ENCODE measurements at regions not wholly inside any gene's neighbourhood (a gene's known extent, or its start where the extent isn't known, plus 50 kb on each side); places are given as distances from the start of the nearest gene placed in this dataset.
"Not testable (repeated sequence)": the region's sequence is repeated elsewhere in the genome, so short reads cannot be mapped to it uniquely, and the experiment has no call there.

- no peak for DNase-seq
These were observed 242.8 kb downstream of the CCSER2 start for GRCh38 chr10:84571146-84571545.

DNA sequence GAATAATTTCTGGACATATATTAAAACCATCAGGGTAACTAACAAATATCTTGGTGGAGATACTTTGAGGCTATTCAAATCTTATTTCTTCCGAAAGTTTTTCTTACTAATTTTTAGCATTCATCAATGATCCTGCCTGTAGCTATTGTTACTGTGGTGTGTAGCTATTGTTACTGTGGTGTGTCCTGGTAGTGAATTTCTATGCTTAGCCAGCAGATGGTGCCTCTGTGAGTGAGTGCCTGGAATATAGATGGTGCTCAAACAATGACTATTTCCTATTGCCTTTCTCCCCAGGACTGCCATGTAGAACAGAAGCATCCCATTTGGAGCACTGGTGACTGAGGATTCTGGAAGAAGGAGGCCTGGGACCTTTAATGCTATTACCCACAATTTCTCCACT is 245.7 kb downstream of the CCSER2 start:
- no peak for DNase-seq

GRCh38 chr10:84581976-84582375 is 253.6 kb downstream of the CCSER2 start:
- DNase-seq: no peak

GRCh38 chr10:84583501-84583900 is 255.1 kb downstream of the CCSER2 start:
- DNase-seq: no peak

GRCh38 chr10:84587789-84588188 is 259.4 kb downstream of the CCSER2 start:
- no peak for DNase-seq

- DNase-seq: no peak
These were observed 260.0 kb downstream of the CCSER2 start for GRCh38 chr10:84588426-84588825.

- no peak for DNase-seq
These were observed 260.6 kb downstream of the CCSER2 start for GRCh38 chr10:84588971-84589370.

GRCh38 chr10:84589526-84590205 is 261.3 kb downstream of the CCSER2 start:
- no peak for DNase-seq

- DNase-seq: no peak
These were observed 262.2 kb downstream of the CCSER2 start for GRCh38 chr10:84590327-84591193.

GRCh38 chr10:84593506-84593905 is 265.1 kb downstream of the CCSER2 start:
- DNase-seq: no peak

GRCh38 chr10:84596585-84596984 is 268.2 kb downstream of the CCSER2 start:
- no peak for DNase-seq

- no peak for DNase-seq
These were observed 270.9 kb downstream of the CCSER2 start for GRCh38 chr10:84599254-84599653.

DNA sequence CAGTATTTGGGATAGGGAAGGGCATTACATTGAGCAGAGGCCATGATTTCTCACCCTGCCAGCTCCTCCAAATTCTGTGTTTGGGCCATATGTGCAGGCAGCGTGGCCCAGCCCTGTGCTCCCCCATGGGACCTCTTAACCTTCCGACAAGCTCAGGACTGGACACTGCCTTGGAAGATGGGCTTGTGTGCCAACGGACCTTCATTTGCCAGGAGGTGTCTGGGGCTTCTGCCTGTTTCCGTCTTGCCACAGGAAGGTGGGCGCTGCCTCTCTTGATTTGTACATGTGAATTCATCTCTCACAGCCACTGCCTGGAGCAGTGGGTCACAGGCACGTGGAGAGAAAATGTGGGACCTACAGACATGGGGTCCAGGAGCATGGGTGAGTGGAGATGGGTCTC is 272.6 kb downstream of the CCSER2 start:
- no peak for DNase-seq

DNA sequence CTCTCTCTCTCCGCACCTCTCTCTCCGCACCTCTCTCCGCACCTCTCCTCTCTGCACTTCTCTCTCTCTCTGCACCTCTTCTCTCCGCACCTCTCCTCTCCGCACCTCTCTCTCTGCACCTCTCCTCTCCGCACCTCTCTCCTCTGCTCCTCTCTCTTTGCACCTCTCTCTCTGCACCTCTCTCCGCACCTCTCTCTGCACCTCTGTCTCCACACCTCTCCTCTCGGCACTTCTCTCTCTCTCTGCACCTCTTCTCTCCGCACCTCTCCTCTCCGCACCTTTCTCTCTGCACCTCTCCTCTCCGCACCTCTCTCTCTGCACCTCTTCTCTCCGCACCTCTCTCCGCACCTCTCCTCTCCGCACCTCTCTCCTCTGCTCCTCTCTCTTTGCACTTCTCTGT is 274.2 kb downstream of the CCSER2 start:
- DNase-seq: not testable (repeated sequence)

DNA sequence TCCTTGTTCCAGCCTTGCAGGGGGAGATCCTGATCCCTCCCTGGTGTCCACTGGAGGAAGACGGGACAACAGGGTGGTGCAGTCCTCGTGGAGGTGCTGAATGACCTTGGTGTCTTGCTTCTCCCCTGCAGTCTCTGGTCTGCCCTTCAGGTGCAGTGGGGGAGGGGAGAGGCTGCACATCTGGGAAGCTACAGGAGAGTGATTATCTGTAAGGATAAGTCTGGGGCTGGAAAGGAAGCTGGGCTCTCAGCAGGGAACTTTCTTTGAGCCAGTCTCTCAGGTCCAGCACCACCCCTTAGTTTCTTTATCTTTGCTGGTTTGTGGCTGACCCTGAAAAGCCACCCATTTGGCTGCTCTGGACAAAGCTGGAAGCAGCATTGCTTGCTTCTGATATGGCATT is 275.6 kb downstream of the CCSER2 start:
- DNase-seq: no peak

- DNase-seq: no peak
These were observed 277.4 kb downstream of the CCSER2 start for GRCh38 chr10:84605802-84606201.

DNA sequence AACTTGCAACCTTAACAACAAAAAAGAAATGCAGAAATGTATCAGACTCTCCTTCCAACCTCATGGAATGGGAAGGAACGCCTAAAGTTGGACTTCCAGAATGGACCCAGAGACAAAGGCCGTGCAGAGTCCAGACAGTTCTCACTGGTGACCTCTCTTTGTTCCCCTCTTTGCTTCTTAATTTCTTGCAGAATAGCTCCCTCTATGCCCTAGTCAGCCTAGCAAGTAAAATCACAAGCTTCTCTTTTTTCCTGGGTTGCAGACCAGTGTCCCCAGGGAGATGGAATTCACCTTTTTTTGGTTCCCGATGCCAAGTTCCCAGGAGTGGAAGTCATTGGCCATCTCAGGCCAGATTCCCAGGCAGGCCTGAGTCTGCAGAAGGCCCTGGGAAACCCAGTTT is 278.0 kb downstream of the CCSER2 start:
- DNase-seq: no peak

DNA sequence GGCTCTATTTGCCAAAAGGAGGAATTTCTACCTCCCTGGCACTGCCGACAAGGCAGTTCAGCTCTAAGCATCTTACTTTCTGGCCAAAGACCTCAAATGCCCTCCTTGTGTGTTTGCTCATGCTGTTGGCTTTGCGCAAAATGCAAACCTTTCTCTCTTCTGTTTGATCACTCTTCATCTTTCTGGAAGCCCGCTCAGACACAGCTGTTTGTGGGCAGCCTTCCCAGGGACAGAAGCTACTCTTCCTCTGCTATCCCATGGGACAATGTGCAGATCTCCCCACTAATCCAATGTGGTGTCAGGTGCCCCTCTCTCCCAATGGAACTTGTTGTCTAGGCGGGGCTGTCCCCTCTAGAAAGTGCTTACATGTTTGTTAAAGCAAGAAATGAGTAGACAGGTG is 278.7 kb downstream of the CCSER2 start:
- no peak for DNase-seq

DNA sequence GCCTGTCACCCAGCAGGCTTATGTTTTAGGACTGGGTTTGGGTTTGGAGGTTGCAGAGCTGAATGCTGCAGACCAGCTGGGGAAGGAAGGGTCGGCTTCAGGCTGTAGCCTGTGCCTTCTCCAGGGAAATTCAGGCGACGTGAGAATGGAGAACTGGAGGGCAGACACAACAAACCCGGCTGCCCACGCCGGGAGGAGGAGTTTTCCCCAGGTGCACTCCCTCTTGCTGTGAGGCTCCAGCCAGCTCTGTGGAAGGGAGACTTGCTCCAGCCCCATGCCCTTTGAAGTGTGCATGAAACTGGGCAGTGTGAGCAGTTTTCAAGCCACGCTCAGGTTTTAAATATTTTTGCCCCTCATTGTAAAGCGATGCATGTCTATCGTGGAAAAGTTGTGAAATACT is 279.1 kb downstream of the CCSER2 start:
- DNase-seq: no peak

GRCh38 chr10:84608126-84608525 is 279.7 kb downstream of the CCSER2 start:
- no peak for DNase-seq

- peak in 32 of 58 donors; percentile 2 to 57 (median 17) for DNase-seq
These were observed 285.1 kb downstream of the CCSER2 start for GRCh38 chr10:84613336-84614021.

GRCh38 chr10:84626397-84627087 is 298.2 kb downstream of the CCSER2 start:
- DNase-seq: no peak
